Anterior cingulate cortex (tissue), 58 donors: ENCODE measurements at regions not wholly inside any gene's neighbourhood (a gene's known extent, or its start where the extent isn't known, plus 50 kb on each side); places are given as distances from the start of the nearest gene placed in this dataset.
A peak's percentile ranks its signal among the peaks of the same experiment; 100 is the strongest.

Source experiments
- DNase-seq, 58 donors: peaks; one replicate each; lab custom pipeline; 2025; lab: John Stamatoyannopoulos, UW

GRCh38 chr4:144557404-144557803, 88.6 kb upstream of the HHIP start:
- no peak for DNase-seq

- DNase-seq, result no peak
Observed at GRCh38 chr4:144562019-144562705, 83.8 kb upstream of the HHIP start.

GRCh38 chr4:144564358-144564757, 81.6 kb upstream of the HHIP start:
- no peak for DNase-seq

GRCh38 chr4:144565527-144566195, 80.3 kb upstream of the HHIP start:
- DNase-seq, result no peak

GRCh38 chr4:144572660-144573059, 73.3 kb upstream of the HHIP start:
- DNase-seq, result no peak

GRCh38 chr4:144574000-144574399, 72.0 kb upstream of the HHIP start:
- DNase-seq, result no peak

- DNase-seq, result no peak
Observed at GRCh38 chr4:144574509-144574908, 71.4 kb upstream of the HHIP start.

GRCh38 chr4:144575181-144575580, 70.8 kb upstream of the HHIP start:
- DNase-seq, result peak in 25 of 58 donors; percentile 0 to 58 (median 10)

- no peak for DNase-seq
Observed at GRCh38 chr4:144578681-144579080, 67.3 kb upstream of the HHIP start.

GRCh38 chr4:144579411-144580030, 66.4 kb upstream of the HHIP start:
- DNase-seq, result no peak

- DNase-seq, result no peak
Observed at GRCh38 chr4:144580430-144580829, 65.5 kb upstream of the HHIP start.

GRCh38 chr4:144582105-144582850, 63.7 kb upstream of the HHIP start:
- no peak for DNase-seq

GRCh38 chr4:144582975-144583374, 63.0 kb upstream of the HHIP start:
- DNase-seq, result no peak

GRCh38 chr4:144583658-144584057, 62.3 kb upstream of the HHIP start:
- no peak for DNase-seq

- no peak for DNase-seq
Observed at GRCh38 chr4:144584428-144584827, 61.5 kb upstream of the HHIP start.

- no peak for DNase-seq
Observed at GRCh38 chr4:144589512-144589911, 56.4 kb upstream of the HHIP start.

GRCh38 chr4:144590020-144590419, 55.9 kb upstream of the HHIP start:
- DNase-seq, result no peak

GRCh38 chr4:144591401-144591800, 54.6 kb upstream of the HHIP start:
- no peak for DNase-seq

- no peak for DNase-seq
Observed at GRCh38 chr4:144592264-144592663, 53.7 kb upstream of the HHIP start.

- DNase-seq, result no peak
Observed at GRCh38 chr4:144594471-144594986, 51.4 kb upstream of the HHIP start.

- no peak for DNase-seq
Observed at GRCh38 chr4:144595681-144596080, 50.3 kb upstream of the HHIP start.
